WI38 (cell line): ENCODE measurements at regions not wholly inside any gene's neighbourhood (a gene's known extent, or its start where the extent isn't known, plus 50 kb on each side); places are given as distances from the start of the nearest gene placed in this dataset.

Experiments used
- H3K4me3 ChIP-seq: 2 replicates; pipeline ENCODE4 v1.5.1; 2011; ENCODE audit warnings: low read depth, mild to moderate bottlenecking, control low read depth, low read length
- CTCF ChIP-seq: IDR thresholded peaks from 2 replicates; pipeline ENCODE4 v1.5.1; 2012; ENCODE audit warnings: low read depth, mild to moderate bottlenecking, control low read depth, low read length

- TF ChIP-seq CTCF: no peak
These were observed 369.6 kb upstream of the USP24 start for GRCh38 chr1:55584526-55585401.

GRCh38 chr1:55582084-55582483 is 366.9 kb upstream of the USP24 start:
- no peak overlapping the region for H3K4me3 ChIP-seq
- no peak for TF ChIP-seq CTCF

More at GRCh38 chr1:55584526-55585401, 369.6 kb upstream of the USP24 start:
- no peak overlapping the region for H3K4me3 ChIP-seq

GRCh38 chr1:55580845-55581332 is 365.7 kb upstream of the USP24 start:
- H3K4me3 ChIP-seq: no peak overlapping the region
- no peak for TF ChIP-seq CTCF

GRCh38 chr1:55579332-55580001 is 364.3 kb upstream of the USP24 start:
- no peak overlapping the region for H3K4me3 ChIP-seq
- no peak for TF ChIP-seq CTCF

GRCh38 chr1:55578646-55579045 is 363.5 kb upstream of the USP24 start:
- no peak for TF ChIP-seq CTCF
- no peak overlapping the region for H3K4me3 ChIP-seq

- no peak for TF ChIP-seq CTCF
- H3K4me3 ChIP-seq: no peak overlapping the region
These were observed 360.6 kb upstream of the USP24 start for GRCh38 chr1:55575571-55576279.
